Upper lobe of right lung (tissue), 1 donor: ENCODE measurements at regions not wholly inside any gene's neighbourhood (a gene's known extent, or its start where the extent isn't known, plus 50 kb on each side); places are given as distances from the start of the nearest gene placed in this dataset.

Experiments
- ATAC-seq: fragments of 200-7000 bp; cut with Tn5 transposase; one replicate; pipeline ENCODE4 v1.9.1; 2020; ENCODE audit warnings: mild to moderate bottlenecking, moderate library complexity
- DNase-seq: peaks from one replicate; pipeline ENCODE4 v3.0.0-alpha.2; 2020
- H3K27ac ChIP-seq: fragments of 200-600 bp; one replicate; pipeline ENCODE4 v1.8.0; 2022
- H3K27me3 ChIP-seq: fragments of 200-600 bp; one replicate; pipeline ENCODE4 v1.8.0; 2022; ENCODE audit warnings: mild to moderate bottlenecking
- H3K36me3 ChIP-seq: fragments of 200-600 bp; one replicate; pipeline ENCODE4 v1.8.0; 2022
- H3K4me1 ChIP-seq: fragments of 200-600 bp; one replicate; pipeline ENCODE4 v1.8.0; 2022
- H3K4me3 ChIP-seq: fragments of 200-600 bp; one replicate; pipeline ENCODE4 v1.8.0; 2022; ENCODE audit warnings: mild to moderate bottlenecking
- H3K9me3 ChIP-seq: fragments of 200-600 bp; one replicate; pipeline ENCODE4 v1.8.0; 2022
- intact Hi-C: fragments of 100-400 bp; cut with DNase I; formaldehyde crosslinking; loops from one replicate; pipeline ENCODE4 v1.11.0; 2022
- TF ChIP-seq, protein P1 (sequence below): fragments of 200-600 bp; IDR thresholded peaks from one replicate; pipeline ENCODE4 v1.8.0; 2022; ENCODE audit warnings: antibody characterized with exemption
- donor health status: DM: no; HTN: yes; CAD: no; lungs with severe emphysema.

DNA sequence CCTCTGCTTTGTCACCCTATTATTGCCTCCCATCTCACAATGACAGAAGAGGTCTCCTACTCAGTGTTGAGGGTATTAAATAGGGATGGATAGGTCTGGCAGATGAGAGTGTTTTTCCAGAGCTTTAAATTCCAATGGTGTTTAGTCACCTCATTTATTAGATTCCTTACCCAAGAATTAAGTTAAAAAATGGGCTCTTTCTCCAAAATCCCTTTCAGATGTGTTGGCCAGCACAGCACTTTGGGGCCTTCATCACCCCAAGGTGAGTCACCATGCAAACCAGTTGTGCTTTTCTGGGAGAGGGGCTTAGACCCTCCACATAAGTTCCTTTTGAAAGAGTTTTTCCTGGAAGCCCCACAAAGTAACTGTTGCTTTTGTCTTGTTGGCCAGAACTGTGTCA is 78.4 kb downstream of the CYP26A1 start:
- DNase-seq = no peak
- no peak overlapping the region for H3K27ac ChIP-seq
- intact Hi-C loops = no loop called here
- no peaks in the 10 kb centered on the region for H3K9me3 ChIP-seq
- no peaks in the 10 kb centered on the region for H3K4me1 ChIP-seq
- no peak overlapping the region for H3K4me3 ChIP-seq
- TF ChIP-seq, protein P1, sequence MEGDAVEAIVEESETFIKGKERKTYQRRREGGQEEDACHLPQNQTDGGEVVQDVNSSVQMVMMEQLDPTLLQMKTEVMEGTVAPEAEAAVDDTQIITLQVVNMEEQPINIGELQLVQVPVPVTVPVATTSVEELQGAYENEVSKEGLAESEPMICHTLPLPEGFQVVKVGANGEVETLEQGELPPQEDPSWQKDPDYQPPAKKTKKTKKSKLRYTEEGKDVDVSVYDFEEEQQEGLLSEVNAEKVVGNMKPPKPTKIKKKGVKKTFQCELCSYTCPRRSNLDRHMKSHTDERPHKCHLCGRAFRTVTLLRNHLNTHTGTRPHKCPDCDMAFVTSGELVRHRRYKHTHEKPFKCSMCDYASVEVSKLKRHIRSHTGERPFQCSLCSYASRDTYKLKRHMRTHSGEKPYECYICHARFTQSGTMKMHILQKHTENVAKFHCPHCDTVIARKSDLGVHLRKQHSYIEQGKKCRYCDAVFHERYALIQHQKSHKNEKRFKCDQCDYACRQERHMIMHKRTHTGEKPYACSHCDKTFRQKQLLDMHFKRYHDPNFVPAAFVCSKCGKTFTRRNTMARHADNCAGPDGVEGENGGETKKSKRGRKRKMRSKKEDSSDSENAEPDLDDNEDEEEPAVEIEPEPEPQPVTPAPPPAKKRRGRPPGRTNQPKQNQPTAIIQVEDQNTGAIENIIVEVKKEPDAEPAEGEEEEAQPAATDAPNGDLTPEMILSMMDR = no peak
- peaks cover 9% of the 10 kb centered on the region for H3K27me3 ChIP-seq
- H3K36me3 ChIP-seq = no peaks in the 10 kb centered on the region
- no peak for ATAC-seq

DNA sequence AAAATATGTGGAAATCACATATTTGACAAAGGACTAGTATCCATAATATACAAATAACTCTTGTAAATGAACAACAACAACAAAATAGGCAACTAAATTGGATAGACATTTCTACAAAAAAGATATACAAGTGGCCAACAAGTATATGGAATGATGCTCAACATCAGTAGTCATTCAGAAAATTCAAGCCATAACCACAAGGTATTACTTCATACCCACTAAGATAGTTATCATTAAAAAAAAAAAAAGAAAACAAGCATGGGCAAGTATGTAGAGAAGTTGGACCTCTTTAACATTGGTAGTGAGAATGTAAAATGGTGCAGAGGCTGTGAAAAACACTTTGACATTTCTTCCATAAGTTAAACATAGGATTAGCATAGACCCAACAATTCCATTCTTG is 80.8 kb downstream of the CYP26A1 start:
- Histone ChIP-seq H3K9me3 (no peaks in the 10 kb centered on the region), H3K4me1 (no peaks in the 10 kb centered on the region)

DNA sequence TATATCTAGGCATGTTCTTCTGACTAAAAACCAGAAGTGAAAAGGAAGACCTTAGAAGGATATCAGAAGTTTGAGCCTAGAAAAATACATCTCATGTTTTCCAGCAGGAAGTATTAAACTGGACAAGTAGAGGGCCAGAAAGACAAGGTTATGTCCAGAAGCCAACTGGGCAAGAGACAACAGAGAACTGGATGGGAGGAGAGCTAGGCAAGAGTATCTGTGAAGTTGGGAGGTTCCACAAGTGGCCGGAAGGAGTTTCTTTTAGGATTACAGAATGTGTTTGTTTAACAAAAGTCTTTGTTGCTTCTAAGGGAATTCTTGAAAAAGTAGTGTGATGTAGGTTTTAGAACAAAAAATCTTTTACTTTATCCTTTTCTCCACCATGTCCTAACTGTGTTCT is 86.4 kb downstream of the CYP26A1 start:
- no peak for DNase-seq
- H3K27me3 ChIP-seq = no peaks in the 10 kb centered on the region
- no peaks in the 10 kb centered on the region for H3K4me1 ChIP-seq
- no peak overlapping the region for H3K4me3 ChIP-seq
- intact Hi-C loops = no loop called here
- no peaks in the 10 kb centered on the region for H3K9me3 ChIP-seq
- TF ChIP-seq, protein P1 = no peak
- no peak for ATAC-seq
- no peak overlapping the region for H3K27ac ChIP-seq
- H3K36me3 ChIP-seq = no peaks in the 10 kb centered on the region

More for the DNA sequence above, 80.8 kb downstream of the CYP26A1 start:
- no peak for ATAC-seq
- H3K36me3 ChIP-seq = no peaks in the 10 kb centered on the region
- H3K27ac ChIP-seq = no peak overlapping the region
- DNase-seq = no peak
- TF ChIP-seq, protein P1 = no peak
- intact Hi-C loops = no loop called here
- H3K4me3 ChIP-seq = no peak overlapping the region
- no peaks in the 10 kb centered on the region for H3K27me3 ChIP-seq

DNA sequence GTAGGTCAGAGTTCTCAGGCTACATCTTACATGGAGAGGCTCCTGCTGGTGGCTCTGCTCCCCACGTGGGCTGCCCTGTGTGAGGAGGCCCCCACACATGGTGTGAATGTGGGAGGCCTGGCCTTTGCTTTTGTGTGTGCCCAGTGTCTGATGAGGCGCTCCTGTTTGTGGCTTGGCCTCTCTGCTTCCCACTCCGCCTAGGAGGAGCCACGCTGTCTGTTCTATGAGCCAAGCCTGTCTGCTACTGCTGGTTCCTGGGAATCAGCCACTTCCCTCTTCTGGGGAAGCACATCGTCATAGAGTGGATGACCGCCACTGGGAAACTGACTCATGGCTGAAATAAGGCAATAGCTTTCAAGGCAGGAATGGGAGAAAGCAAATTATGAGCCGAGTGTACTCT is 87.1 kb downstream of the CYP26A1 start:
- peak; percentile 98 for ATAC-seq
- no peak overlapping the region for H3K4me3 ChIP-seq
- TF ChIP-seq, protein P1 = no peak

DNA sequence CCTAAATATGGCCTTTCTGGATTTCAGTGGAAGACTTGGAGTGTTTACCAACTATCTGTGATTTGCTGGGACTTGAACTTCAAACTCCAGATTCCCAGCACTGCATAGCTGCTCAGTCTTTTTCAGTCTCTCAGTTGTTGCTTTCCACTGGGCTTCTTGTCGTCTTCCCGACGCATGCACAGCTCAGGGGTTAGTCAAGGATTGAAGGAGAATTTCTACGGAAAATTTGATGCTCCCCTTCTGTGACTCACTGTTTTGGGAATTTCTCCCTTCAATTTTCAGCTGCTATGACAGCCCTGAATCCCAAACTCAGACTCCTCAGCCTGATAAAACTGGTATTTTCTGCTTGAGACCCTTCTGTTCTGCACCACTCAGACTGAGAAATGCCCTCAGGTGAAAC is 91.7 kb downstream of the CYP26A1 start:
- ATAC-seq (no peak), DNase-seq (no peak)
- TF ChIP-seq, protein P1 = no peak
- Histone ChIP-seq H3K4me1 (no peaks in the 10 kb centered on the region), H3K9me3 (no peaks in the 10 kb centered on the region), H3K4me3 (no peak overlapping the region), H3K36me3 (no peaks in the 10 kb centered on the region), H3K27me3 (no peaks in the 10 kb centered on the region), H3K27ac (no peak overlapping the region)
- intact Hi-C loops = no loop called here

More for the DNA sequence above, 87.1 kb downstream of the CYP26A1 start:
- DNase-seq = peak; percentile 74
- H3K27me3 ChIP-seq = no peaks in the 10 kb centered on the region
- no peak overlapping the region for H3K27ac ChIP-seq
- H3K9me3 ChIP-seq = no peaks in the 10 kb centered on the region
- H3K4me1 ChIP-seq = no peaks in the 10 kb centered on the region
- intact Hi-C loops = no loop called here
- H3K36me3 ChIP-seq = no peaks in the 10 kb centered on the region

DNA sequence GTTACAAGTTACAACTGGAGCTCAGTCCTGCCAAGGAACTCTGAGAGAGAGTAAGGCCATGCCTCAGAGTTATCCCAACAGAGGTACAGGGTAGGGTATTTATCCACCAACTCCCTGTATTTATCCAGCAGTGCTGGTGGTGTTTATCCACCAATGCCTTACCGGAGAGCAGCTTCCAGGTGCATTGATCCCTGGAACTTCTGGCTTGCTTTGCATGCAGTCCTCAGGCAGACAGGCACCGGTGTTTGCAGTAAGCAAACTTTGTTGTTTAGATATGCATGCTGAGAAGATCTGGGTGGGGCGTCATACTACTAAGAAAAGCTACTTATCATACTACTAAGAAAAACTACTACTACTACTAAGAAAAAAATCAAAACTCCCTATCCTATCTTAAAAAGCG is 92.4 kb downstream of the CYP26A1 start:
- Histone ChIP-seq H3K4me1 (no peaks in the 10 kb centered on the region), H3K27ac (no peak overlapping the region), H3K9me3 (no peaks in the 10 kb centered on the region), H3K36me3 (no peaks in the 10 kb centered on the region), H3K27me3 (no peaks in the 10 kb centered on the region), H3K4me3 (no peak overlapping the region)
- no peak for DNase-seq
- TF ChIP-seq, protein P1 = no peak
- no peak for ATAC-seq
- intact Hi-C loops = no loop called here
